ENCODE measurements at regions not wholly inside any gene's neighbourhood (a gene's known extent, or its start where the extent isn't known, plus 50 kb on each side); places are given as distances from the start of the nearest gene placed in this dataset.
"Not testable (repeated sequence)": the region's sequence is repeated elsewhere in the genome, so short reads cannot be mapped to it uniquely, and the experiment has no call there.

GRCh38 chr6:93675856-93676417, 256.6 kb upstream of the EPHA7 start:
- Mint-ChIP-seq H3K36me3 (ENCODE audit: low read depth) (no peaks in the 10 kb centered on the region), H3K27me3 (ENCODE audit: low read depth) (no peaks in the 10 kb centered on the region), H3K9me3 (ENCODE audit: low read depth) (no peaks in the 10 kb centered on the region), H3K4me1 (ENCODE audit: low read depth) (peaks cover 27% of the 10 kb centered on the region), H3K4me3 (ENCODE audit: unreplicated experiment) (no peak overlapping the region), H3K27ac (ENCODE audit: unreplicated experiment) (no peak overlapping the region)
- DNase-seq (ENCODE audit: low spot score), result no peak
- TF ChIP-seq CTCF (IDR thresholded peaks at IDR 0.05), result no peak

GRCh38 chr6:93663111-93663510, 243.8 kb upstream of the EPHA7 start:
- Mint-ChIP-seq H3K27ac (ENCODE audit: unreplicated experiment) (no peak overlapping the region), H3K4me3 (ENCODE audit: unreplicated experiment) (no peak overlapping the region), H3K27me3 (ENCODE audit: low read depth) (no peaks in the 10 kb centered on the region), H3K9me3 (ENCODE audit: low read depth) (peaks cover 5% of the 10 kb centered on the region), H3K4me1 (ENCODE audit: low read depth) (no peaks in the 10 kb centered on the region), H3K36me3 (ENCODE audit: low read depth) (no peaks in the 10 kb centered on the region)
- no peak for DNase-seq (ENCODE audit: low spot score)
- TF ChIP-seq CTCF (IDR thresholded peaks at IDR 0.05), result no peak

GRCh38 chr6:93654548-93654947, 235.2 kb upstream of the EPHA7 start:
- H3K4me1 Mint-ChIP-seq (ENCODE audit: low read depth), result no peaks in the 10 kb centered on the region
- peaks cover 3% of the 10 kb centered on the region for H3K36me3 Mint-ChIP-seq (ENCODE audit: low read depth)

GRCh38 chr6:93644611-93645010, 225.3 kb upstream of the EPHA7 start:
- no peaks in the 10 kb centered on the region for H3K27me3 Mint-ChIP-seq (ENCODE audit: low read depth)
- no peaks in the 10 kb centered on the region for H3K4me1 Mint-ChIP-seq (ENCODE audit: low read depth)
- no peak overlapping the region for H3K4me3 Mint-ChIP-seq (ENCODE audit: unreplicated experiment)
- no peak for DNase-seq (ENCODE audit: low spot score)
- H3K27ac Mint-ChIP-seq (ENCODE audit: unreplicated experiment), result no peak overlapping the region
- H3K9me3 Mint-ChIP-seq (ENCODE audit: low read depth), result peaks cover 19% of the 10 kb centered on the region
- TF ChIP-seq CTCF (IDR thresholded peaks at IDR 0.05), result no peak
- H3K36me3 Mint-ChIP-seq (ENCODE audit: low read depth), result peaks cover 1% of the 10 kb centered on the region

More at GRCh38 chr6:93654548-93654947, 235.2 kb upstream of the EPHA7 start:
- H3K9me3 Mint-ChIP-seq (ENCODE audit: low read depth), result peaks cover 12% of the 10 kb centered on the region
- no peak overlapping the region for H3K27ac Mint-ChIP-seq (ENCODE audit: unreplicated experiment)
- no peak for TF ChIP-seq CTCF (IDR thresholded peaks at IDR 0.05)
- H3K4me3 Mint-ChIP-seq (ENCODE audit: unreplicated experiment), result no peak overlapping the region
- no peak for DNase-seq (ENCODE audit: low spot score)
- no peaks in the 10 kb centered on the region for H3K27me3 Mint-ChIP-seq (ENCODE audit: low read depth)

GRCh38 chr6:93639126-93639525, 219.8 kb upstream of the EPHA7 start:
- no peaks in the 10 kb centered on the region for H3K4me1 Mint-ChIP-seq (ENCODE audit: low read depth)
- no peak for TF ChIP-seq CTCF (IDR thresholded peaks at IDR 0.05)
- H3K27me3 Mint-ChIP-seq (ENCODE audit: low read depth), result no peaks in the 10 kb centered on the region
- peaks cover 3% of the 10 kb centered on the region for H3K36me3 Mint-ChIP-seq (ENCODE audit: low read depth)
- DNase-seq (ENCODE audit: low spot score), result no peak
- H3K27ac Mint-ChIP-seq (ENCODE audit: unreplicated experiment), result no peak overlapping the region
- no peak overlapping the region for H3K4me3 Mint-ChIP-seq (ENCODE audit: unreplicated experiment)
- peaks cover 22% of the 10 kb centered on the region for H3K9me3 Mint-ChIP-seq (ENCODE audit: low read depth)

GRCh38 chr6:93636987-93637664, 217.8 kb upstream of the EPHA7 start:
- DNase-seq (ENCODE audit: low spot score); H3K4me3 Mint-ChIP-seq (ENCODE audit: unreplicated experiment); H3K36me3 Mint-ChIP-seq (ENCODE audit: low read depth); H3K4me1 Mint-ChIP-seq (ENCODE audit: low read depth); H3K27ac Mint-ChIP-seq (ENCODE audit: unreplicated experiment); H3K27me3 Mint-ChIP-seq (ENCODE audit: low read depth): not testable (repeated sequence)
- H3K9me3 Mint-ChIP-seq (ENCODE audit: low read depth), result peaks cover 16% of the 10 kb centered on the region

Data from chondrocyte (in vitro differentiated cells).